Mesendoderm (in vitro differentiated cells): ENCODE measurements at regions not wholly inside any gene's neighbourhood (a gene's known extent, or its start where the extent isn't known, plus 50 kb on each side); places are given as distances from the start of the nearest gene placed in this dataset.

ENCODE experiments used
- DNase-seq: peaks from one replicate; pipeline ENCODE4 v3.0.0; 2013
- H2AK5ac ChIP-seq: 2 replicates; pipeline ENCODE4 v1.6.1; 2013; ENCODE audit warnings: low read length, inconsistent platforms
- H2BK120ac ChIP-seq: 2 replicates; pipeline ENCODE4 v1.6.1; 2013; ENCODE audit warnings: low read depth, mild to moderate bottlenecking, low read length, moderate library complexity, mixed read lengths
- H2BK15ac ChIP-seq: replicated peaks from 2 replicates; pipeline ENCODE4 v1.6.1; 2013; ENCODE audit warnings: low read depth, mild to moderate bottlenecking, moderate library complexity
- H2BK5ac ChIP-seq: 2 replicates; pipeline ENCODE4 v1.6.1; 2013; ENCODE audit warnings: low read length, inconsistent platforms
- H3K18ac ChIP-seq: 2 replicates; pipeline ENCODE4 v1.6.1; 2013; ENCODE audit warnings: mild to moderate bottlenecking, low read length, mixed read lengths
- H3K23ac ChIP-seq: one replicate; pipeline ENCODE4 v1.6.1; 2013; ENCODE audit warnings: low read length
- H3K27ac ChIP-seq: 2 replicates; pipeline ENCODE4 v1.5.1; 2013; ENCODE audit warnings: low read depth, mild to moderate bottlenecking, inconsistent platforms, low read length, moderate library complexity
- H3K27me3 ChIP-seq: 2 replicates; pipeline ENCODE4 v1.6.1; 2013; ENCODE audit warnings: low read length, control low read depth, mild to moderate bottlenecking, inconsistent platforms; ENCODE audit not compliant: insufficient read depth, poor library complexity
- H3K36me3 ChIP-seq: 2 replicates; pipeline ENCODE4 v1.6.1; 2013; ENCODE audit warnings: low read length, inconsistent platforms; ENCODE audit not compliant: control insufficient read depth, insufficient read depth
- H3K4ac ChIP-seq: one replicate; pipeline ENCODE4 v1.6.1; 2013; ENCODE audit warnings: low read depth, mild to moderate bottlenecking, low read length, moderate library complexity
- H3K4me1 ChIP-seq: 2 replicates; pipeline ENCODE4 v1.6.1; 2013; ENCODE audit warnings: low read depth, low read length, inconsistent platforms; ENCODE audit not compliant: control insufficient read depth
- H3K4me2 ChIP-seq: 2 replicates; pipeline ENCODE4 v1.6.1; 2013; ENCODE audit warnings: low read length
- H3K4me3 ChIP-seq: 2 replicates; pipeline ENCODE4 v1.5.1; 2013; ENCODE audit warnings: mild to moderate bottlenecking, low read length
- H3K56ac ChIP-seq: one replicate; pipeline ENCODE4 v1.6.1; 2013; ENCODE audit warnings: low read length
- H3K79me1 ChIP-seq: 2 replicates; pipeline ENCODE4 v1.6.1; 2013; ENCODE audit warnings: low read length, inconsistent platforms
- H3K79me2 ChIP-seq: 2 replicates; pipeline ENCODE4 v1.6.1; 2013; ENCODE audit warnings: mild to moderate bottlenecking, low read length; ENCODE audit not compliant: control insufficient read depth, insufficient read depth
- H3K9ac ChIP-seq: 2 replicates; pipeline ENCODE4 v1.6.1; 2013; ENCODE audit warnings: low read length, inconsistent platforms
- H4K5ac ChIP-seq: one replicate; pipeline ENCODE4 v1.6.1; 2013; ENCODE audit warnings: low read length
- H4K8ac ChIP-seq: one replicate; pipeline ENCODE4 v1.6.1; 2013; ENCODE audit warnings: low read depth, mild to moderate bottlenecking, control low read depth, low read length, moderate library complexity
- WGBS: extraction: QIAGEN DNeasy Blood & Tissue Kit; methylation state at CpG from one replicate; pipeline ENCODE4 v1.1.7; 2013; ENCODE audit warnings: low lambda C conversion rate, missing lambda C conversion rate; ENCODE audit not compliant: insufficient coverage; ENCODE audit errors: extremely low coverage; 5-methylcytosine and 5-hydroxymethylcytosine counted together

GRCh38 chr2:212644195-212644837 lies 105.7 kb upstream of the ERBB4 start:
- Histone ChIP-seq H3K36me3 (no peaks in the 10 kb centered on the region), H3K23ac (no peak overlapping the region), H2BK5ac (no peak overlapping the region), H2AK5ac (no peak overlapping the region), H3K4ac (no peak overlapping the region), H3K27me3 (no peaks in the 10 kb centered on the region), H3K56ac (no peak overlapping the region), H2BK15ac (no peak overlapping the region), H2BK120ac (no peak overlapping the region), H4K8ac (no peak overlapping the region), H3K27ac (no peak overlapping the region), H3K4me3 (no peak overlapping the region), H3K79me2 (no peaks in the 10 kb centered on the region), H3K4me2 (no peak overlapping the region), H3K18ac (no peak overlapping the region), H4K5ac (no peak overlapping the region), H3K79me1 (no peaks in the 10 kb centered on the region), H3K9ac (no peak overlapping the region), H3K4me1 (no peaks in the 10 kb centered on the region)
- DNase-seq, result no peak
- WGBS, result no CpG with 5 or more reads among the region's 3 CpGs

- Histone ChIP-seq H3K79me1 (no peaks in the 10 kb centered on the region), H3K4me3 (no peak overlapping the region), H2AK5ac (no peak overlapping the region), H2BK5ac (no peak overlapping the region), H3K27me3 (no peaks in the 10 kb centered on the region), H3K4me1 (no peaks in the 10 kb centered on the region), H3K9ac (no peak overlapping the region), H3K79me2 (no peaks in the 10 kb centered on the region), H4K8ac (no peak overlapping the region), H3K4me2 (no peak overlapping the region), H3K36me3 (no peaks in the 10 kb centered on the region), H3K23ac (no peak overlapping the region), H2BK120ac (no peak overlapping the region), H3K27ac (no peak overlapping the region), H2BK15ac (no peak overlapping the region), H3K18ac (no peak overlapping the region), H3K4ac (no peak overlapping the region), H4K5ac (no peak overlapping the region), H3K56ac (no peak overlapping the region)
- DNase-seq, result peak; percentile 13
- WGBS, result no CpG with 5 or more reads among the region's 1 CpG
Measured at GRCh38 chr2:212640428-212640827, 101.8 kb upstream of the ERBB4 start.

GRCh38 chr2:212638694-212639093 lies 100.1 kb upstream of the ERBB4 start:
- H3K9ac ChIP-seq, result no peak overlapping the region
- H3K4me3 ChIP-seq, result no peak overlapping the region
- H2BK15ac ChIP-seq, result no peak overlapping the region
- no peak overlapping the region for H4K8ac ChIP-seq
- H2AK5ac ChIP-seq, result no peak overlapping the region
- no peak overlapping the region for H3K27ac ChIP-seq
- no peak overlapping the region for H3K23ac ChIP-seq
- H4K5ac ChIP-seq, result no peak overlapping the region
- H3K79me1 ChIP-seq, result no peaks in the 10 kb centered on the region
- DNase-seq, result no peak
- no peak overlapping the region for H3K4me2 ChIP-seq
- no peak overlapping the region for H2BK120ac ChIP-seq
- WGBS, result no CpG with 5 or more reads among the region's 2 CpGs
- no peaks in the 10 kb centered on the region for H3K4me1 ChIP-seq
- H3K18ac ChIP-seq, result no peak overlapping the region
- H3K4ac ChIP-seq, result no peak overlapping the region
- H3K79me2 ChIP-seq, result no peaks in the 10 kb centered on the region
- no peak overlapping the region for H3K56ac ChIP-seq
- H3K36me3 ChIP-seq, result no peaks in the 10 kb centered on the region
- H3K27me3 ChIP-seq, result no peaks in the 10 kb centered on the region
- no peak overlapping the region for H2BK5ac ChIP-seq

- Histone ChIP-seq H3K18ac (no peak overlapping the region), H3K79me1 (no peaks in the 10 kb centered on the region), H4K8ac (no peak overlapping the region), H3K4me1 (no peaks in the 10 kb centered on the region), H3K9ac (no peak overlapping the region), H3K56ac (no peak overlapping the region), H3K23ac (no peak overlapping the region), H3K4ac (no peak overlapping the region), H3K79me2 (no peaks in the 10 kb centered on the region), H3K36me3 (no peaks in the 10 kb centered on the region), H3K4me3 (no peak overlapping the region), H3K4me2 (no peak overlapping the region), H4K5ac (no peak overlapping the region), H2AK5ac (no peak overlapping the region), H3K27ac (no peak overlapping the region), H2BK120ac (no peak overlapping the region), H2BK15ac (no peak overlapping the region), H3K27me3 (no peaks in the 10 kb centered on the region), H2BK5ac (no peak overlapping the region)
- WGBS, result no CpG with 5 or more reads among the region's 1 CpG
- DNase-seq, result no peak
Measured at GRCh38 chr2:212628586-212628985, 90.0 kb upstream of the ERBB4 start.

- H2BK5ac ChIP-seq, result no peak overlapping the region
Measured at GRCh38 chr2:212626371-212626918, 87.8 kb upstream of the ERBB4 start.

GRCh38 chr2:212619954-212620353 lies 81.4 kb upstream of the ERBB4 start:
- no peak overlapping the region for H3K56ac ChIP-seq

More at GRCh38 chr2:212626371-212626918, 87.8 kb upstream of the ERBB4 start:
- Histone ChIP-seq H3K4me2 (no peak overlapping the region), H3K9ac (no peak overlapping the region), H4K5ac (no peak overlapping the region), H3K18ac (no peak overlapping the region), H3K4ac (no peak overlapping the region), H3K36me3 (no peaks in the 10 kb centered on the region), H3K4me3 (no peak overlapping the region), H2BK15ac (no peak overlapping the region), H3K27me3 (no peaks in the 10 kb centered on the region), H3K27ac (no peak overlapping the region), H3K79me2 (no peaks in the 10 kb centered on the region), H4K8ac (no peak overlapping the region), H2AK5ac (no peak overlapping the region), H3K56ac (no peak overlapping the region), H3K4me1 (no peaks in the 10 kb centered on the region), H3K79me1 (no peaks in the 10 kb centered on the region), H2BK120ac (no peak overlapping the region), H3K23ac (no peak overlapping the region)
- WGBS, result no CpG with 5 or more reads among the region's 5 CpGs
- DNase-seq, result no peak

More at GRCh38 chr2:212619954-212620353, 81.4 kb upstream of the ERBB4 start:
- Histone ChIP-seq H3K23ac (no peak overlapping the region), H3K18ac (no peak overlapping the region), H2AK5ac (no peak overlapping the region), H4K8ac (no peak overlapping the region), H3K27me3 (no peaks in the 10 kb centered on the region), H2BK5ac (no peak overlapping the region), H3K27ac (no peak overlapping the region), H3K79me1 (no peaks in the 10 kb centered on the region), H3K4ac (no peak overlapping the region), H3K79me2 (no peaks in the 10 kb centered on the region), H3K4me3 (no peak overlapping the region), H3K4me1 (no peaks in the 10 kb centered on the region), H3K4me2 (no peak overlapping the region), H4K5ac (no peak overlapping the region), H3K9ac (no peak overlapping the region), H2BK15ac (no peak overlapping the region), H2BK120ac (no peak overlapping the region), H3K36me3 (no peaks in the 10 kb centered on the region)
- no peak for DNase-seq
- no CpG with 5 or more reads among the region's 1 CpG for WGBS
